ENCODE measurements at regions not wholly inside any gene's neighbourhood (a gene's known extent, or its start where the extent isn't known, plus 50 kb on each side); places are given as distances from the start of the nearest gene placed in this dataset.

- TF ChIP-seq POLR2AphosphoS5 (IDR thresholded peaks at IDR 0.05) = no peak
- no peak for TF ChIP-seq CTCF (IDR thresholded peaks at IDR 0.05)
These were observed 449.1 kb upstream of the NDST4 start for GRCh38 chr4:115562506-115562905.
